Mesodermal cell (in vitro differentiated cells): ENCODE measurements at regions not wholly inside any gene's neighbourhood (a gene's known extent, or its start where the extent isn't known, plus 50 kb on each side); places are given as distances from the start of the nearest gene placed in this dataset.

Experiments used
- H3K27ac ChIP-seq: 2 replicates; pipeline ENCODE4 v1.7.0; 2013; ENCODE audit warnings: mild to moderate bottlenecking, low read depth, low read length, moderate library complexity; ENCODE audit not compliant: severe bottlenecking
- H3K36me3 ChIP-seq: 2 replicates; pipeline ENCODE4 v1.7.1; 2013; ENCODE audit warnings: mild to moderate bottlenecking, low read length, moderate library complexity; ENCODE audit not compliant: control insufficient read depth, insufficient read depth
- H3K4me1 ChIP-seq: one replicate; pipeline ENCODE4 v1.7.1; 2013; ENCODE audit warnings: mild to moderate bottlenecking, low read length; ENCODE audit not compliant: insufficient read depth, control insufficient read depth, poor library complexity, severe bottlenecking
- H3K4me3 ChIP-seq: 2 replicates; pipeline ENCODE4 v1.7.0; 2013; ENCODE audit warnings: low read length, control low read depth, mild to moderate bottlenecking; ENCODE audit not compliant: insufficient read depth, poor library complexity, severe bottlenecking; ENCODE audit errors: extremely low read depth
- H3K9me3 ChIP-seq: 2 replicates; pipeline ENCODE4 v1.7.1; 2013; ENCODE audit warnings: mild to moderate bottlenecking, low read length, moderate library complexity; ENCODE audit not compliant: control insufficient read depth
- WGBS, 2 experiments: methylation state at CpG; one replicate each; pipeline ENCODE4 v1.1.5; 2013; ENCODE audit warnings: missing lambda C conversion rate in 2 of 2; ENCODE audit not compliant: insufficient coverage in 2 of 2; 5-methylcytosine and 5-hydroxymethylcytosine counted together

DNA sequence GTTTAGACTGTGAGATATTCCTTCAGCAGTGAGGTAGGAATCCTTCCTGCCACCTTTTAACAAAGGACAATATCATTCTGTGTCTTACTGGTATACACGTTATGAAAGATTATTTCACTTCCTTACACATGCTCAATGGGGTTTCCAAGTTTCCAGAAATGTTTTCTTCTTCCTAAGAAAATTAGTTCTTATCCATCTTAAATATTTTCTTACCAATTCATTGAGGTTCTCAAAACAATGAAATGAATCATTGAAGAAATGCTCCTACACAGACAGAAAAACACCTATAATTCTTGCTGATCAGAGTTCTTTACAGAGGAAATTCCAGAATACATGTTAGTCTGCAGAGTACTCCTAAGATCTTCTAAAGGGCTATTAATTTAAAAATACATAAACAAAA is 51.4 kb upstream of the SEC61G start:
- Histone ChIP-seq H3K4me1 (peaks cover 9% of the 10 kb centered on the region), H3K36me3 (no peaks in the 10 kb centered on the region), H3K4me3 (no peak overlapping the region), H3K9me3 (no peaks in the 10 kb centered on the region), H3K27ac (no peak overlapping the region)
- WGBS, 2 experiments = 83 to 100% methylated on average over 1 of the region's 1 CpG

DNA sequence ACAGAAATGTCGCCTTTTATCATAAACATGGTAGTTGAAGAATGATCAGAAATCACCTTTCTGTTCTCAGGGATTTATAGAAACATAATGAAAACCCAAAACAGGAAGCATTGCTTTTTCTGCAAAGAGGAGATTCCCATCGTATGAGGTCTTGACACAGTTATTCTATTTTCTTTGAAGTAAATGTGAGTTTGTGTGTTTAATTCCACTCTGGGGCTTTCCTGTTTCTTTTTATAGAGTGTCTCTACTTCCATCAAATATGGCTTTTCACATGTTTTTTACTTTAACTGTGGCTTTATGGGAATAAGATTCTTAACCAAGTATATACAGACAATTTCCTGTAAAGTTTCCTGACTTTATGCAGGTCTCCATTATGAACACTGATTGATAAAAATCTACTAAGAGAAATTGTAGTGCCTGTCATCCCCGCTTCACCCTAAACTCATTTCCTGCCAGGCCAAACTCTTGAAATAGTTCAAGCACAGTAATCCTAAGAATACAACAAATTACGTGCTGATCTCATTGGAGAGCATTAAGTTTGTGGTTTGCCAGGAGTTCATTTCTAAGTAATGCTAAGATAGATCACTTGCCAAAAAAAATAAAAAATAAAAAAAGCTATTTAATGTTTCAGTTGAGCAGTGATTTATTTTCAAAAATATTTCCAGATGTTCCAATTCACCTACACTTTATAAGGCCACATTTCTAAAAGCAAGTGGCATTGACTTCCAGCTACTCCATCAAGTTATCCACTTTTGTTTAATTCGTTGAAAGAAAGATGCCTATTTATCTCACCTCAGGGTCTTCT is 52.2 kb upstream of the SEC61G start:
- Histone ChIP-seq H3K27ac (no peak overlapping the region), H3K9me3 (no peaks in the 10 kb centered on the region), H3K36me3 (no peaks in the 10 kb centered on the region), H3K4me1 (peaks cover 9% of the 10 kb centered on the region), H3K4me3 (no peak overlapping the region)
- WGBS, 2 experiments = 91% methylated on average over 1 of the region's 5 CpGs; no CpG with 5 or more reads in 1 of the 2 experiments

DNA sequence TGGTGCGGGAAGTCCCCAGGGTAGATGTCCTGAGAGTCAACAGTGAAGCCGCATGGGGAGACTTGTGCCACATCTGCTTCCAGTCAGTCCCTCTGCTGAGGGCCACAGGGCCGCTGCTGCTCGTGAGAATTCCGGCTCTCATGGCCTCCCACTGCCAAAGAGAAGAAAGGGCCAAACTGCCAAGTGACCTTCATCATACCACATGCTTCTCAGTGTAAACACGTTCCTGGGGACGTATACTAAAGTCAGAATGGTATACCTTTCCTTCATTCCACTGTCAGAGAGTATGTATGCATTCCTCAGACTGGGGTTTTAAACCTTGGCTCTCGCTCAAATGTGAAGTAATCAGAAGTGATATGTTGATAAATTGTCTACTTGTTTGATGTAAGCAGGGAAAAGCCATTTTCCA is 52.8 kb upstream of the SEC61G start:
- Histone ChIP-seq H3K4me3 (no peak overlapping the region), H3K9me3 (no peaks in the 10 kb centered on the region), H3K27ac (no peak overlapping the region), H3K4me1 (peaks cover 9% of the 10 kb centered on the region), H3K36me3 (no peaks in the 10 kb centered on the region)
- WGBS, 2 experiments = 92 to 97% methylated on average over 2 to 5 of the region's 8 CpGs

DNA sequence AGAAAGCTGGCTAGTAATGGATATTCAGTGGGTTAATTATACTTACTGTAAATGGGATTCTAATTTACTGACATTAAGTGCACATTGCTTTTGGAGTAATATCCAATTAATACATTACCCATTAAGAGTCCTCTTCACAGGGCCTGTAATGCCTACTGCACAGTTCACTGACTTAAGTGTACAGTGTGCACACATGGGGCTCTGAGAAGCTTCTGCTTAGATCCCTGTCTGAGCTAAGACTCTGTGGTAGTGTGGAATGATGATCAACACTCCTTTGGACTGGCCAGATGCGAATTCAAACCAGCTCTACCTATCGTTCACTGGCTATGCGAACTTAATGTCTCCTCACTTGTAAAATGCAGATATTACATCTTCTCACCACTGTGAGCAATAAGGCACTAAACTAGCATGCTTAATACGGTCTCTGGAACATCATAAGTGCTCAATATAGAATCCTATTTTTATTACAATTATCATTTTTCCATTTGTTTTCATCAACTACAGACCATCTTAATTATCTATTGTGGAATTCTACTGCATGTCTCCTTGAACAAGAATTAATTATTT is 53.8 kb upstream of the SEC61G start:
- 95 to 100% methylated on average over 4 of the region's 4 CpGs for WGBS, 2 experiments
- Histone ChIP-seq H3K36me3 (no peaks in the 10 kb centered on the region), H3K4me3 (no peak overlapping the region), H3K9me3 (no peaks in the 10 kb centered on the region), H3K4me1 (peaks cover 9% of the 10 kb centered on the region), H3K27ac (no peak overlapping the region)

GRCh38 chr7:54813398-54813797 is 54.4 kb upstream of the SEC61G start:
- Histone ChIP-seq H3K27ac (no peak overlapping the region), H3K36me3 (no peaks in the 10 kb centered on the region), H3K9me3 (no peaks in the 10 kb centered on the region), H3K4me3 (no peak overlapping the region), H3K4me1 (peaks cover 9% of the 10 kb centered on the region)
- WGBS, 2 experiments = 94 to 96% methylated on average over 5 to 6 of the region's 6 CpGs

DNA sequence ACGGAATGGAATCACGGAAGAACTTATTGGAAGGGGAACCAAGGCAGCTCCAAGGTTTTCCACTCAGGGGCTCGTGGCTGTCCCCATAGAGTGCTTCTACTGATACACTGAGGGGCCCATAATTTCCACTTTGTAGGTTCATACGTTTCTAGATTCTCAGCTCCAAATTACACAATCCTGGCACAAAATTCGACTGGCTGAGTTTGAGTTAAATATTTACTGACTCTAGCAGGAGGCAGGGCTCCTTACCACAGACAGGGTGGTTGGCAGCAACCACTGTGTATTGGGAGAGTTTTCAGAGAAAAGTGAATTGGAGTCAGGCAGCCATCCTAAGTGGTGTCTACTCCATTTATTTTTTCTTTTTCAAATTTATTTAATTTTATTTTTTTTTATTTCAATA is 55.4 kb upstream of the SEC61G start:
- Histone ChIP-seq H3K9me3 (no peaks in the 10 kb centered on the region), H3K4me3 (no peak overlapping the region), H3K4me1 (peaks cover 9% of the 10 kb centered on the region), H3K27ac (no peak overlapping the region), H3K36me3 (no peaks in the 10 kb centered on the region)
- 86 to 100% methylated on average over 3 of the region's 5 CpGs for WGBS, 2 experiments

DNA sequence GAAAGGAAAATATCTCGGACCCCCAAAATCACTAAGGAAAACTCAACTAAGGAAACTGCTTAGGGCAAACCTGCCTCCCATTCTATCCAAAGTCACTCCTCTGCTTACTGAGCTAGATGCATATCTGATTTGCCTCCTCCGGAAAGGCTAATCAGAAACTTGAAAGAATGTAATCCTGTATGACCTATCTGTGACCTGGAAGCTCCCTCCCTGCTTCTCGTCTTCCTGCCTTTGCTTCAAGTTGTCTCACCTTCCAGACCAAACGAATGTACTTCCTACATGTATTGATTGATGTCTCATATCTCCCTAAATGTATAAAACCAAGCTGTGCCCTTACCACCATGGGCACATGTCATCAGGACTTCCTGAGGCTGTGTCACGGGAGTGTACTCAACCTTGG is 58.1 kb upstream of the SEC61G start:
- 78 to 80% methylated on average over 4 to 5 of the region's 5 CpGs for WGBS, 2 experiments

DNA sequence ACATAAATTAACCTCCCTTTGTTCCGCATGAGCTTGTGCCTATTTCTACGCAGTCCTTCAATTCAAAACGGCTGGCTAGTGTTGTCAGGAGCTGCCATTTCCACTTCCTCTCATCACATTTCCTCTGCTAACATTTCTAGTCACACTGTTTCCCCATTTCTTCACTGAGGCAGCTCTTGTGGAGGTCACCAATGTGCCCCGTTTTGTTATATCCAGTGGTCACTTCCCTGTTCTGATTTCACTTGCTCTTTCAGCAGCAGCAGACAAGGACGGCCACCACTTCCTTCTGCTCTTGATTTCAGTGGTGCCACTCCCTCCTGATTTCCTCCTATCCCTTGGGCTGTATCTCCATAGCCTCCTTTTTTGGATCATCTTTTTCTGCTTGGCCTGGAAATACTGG is 64.8 kb upstream of the SEC61G start:
- 77 to 81% methylated on average over 5 of the region's 5 CpGs for WGBS, 2 experiments
- Histone ChIP-seq H3K27ac (no peak overlapping the region), H3K9me3 (no peaks in the 10 kb centered on the region), H3K4me3 (no peak overlapping the region), H3K36me3 (no peaks in the 10 kb centered on the region), H3K4me1 (no peaks in the 10 kb centered on the region)

More for the DNA sequence above, 58.1 kb upstream of the SEC61G start:
- Histone ChIP-seq H3K4me1 (no peaks in the 10 kb centered on the region), H3K36me3 (no peaks in the 10 kb centered on the region), H3K4me3 (no peak overlapping the region), H3K27ac (no peak overlapping the region), H3K9me3 (no peaks in the 10 kb centered on the region)

GRCh38 chr7:54824655-54825054 is 65.6 kb upstream of the SEC61G start:
- H3K27ac ChIP-seq = no peak overlapping the region
- H3K36me3 ChIP-seq = no peaks in the 10 kb centered on the region
- H3K4me1 ChIP-seq = no peaks in the 10 kb centered on the region
- no peaks in the 10 kb centered on the region for H3K9me3 ChIP-seq
- WGBS, 2 experiments = 50 to 73% methylated on average over 1 of the region's 1 CpG
- H3K4me3 ChIP-seq = no peak overlapping the region

DNA sequence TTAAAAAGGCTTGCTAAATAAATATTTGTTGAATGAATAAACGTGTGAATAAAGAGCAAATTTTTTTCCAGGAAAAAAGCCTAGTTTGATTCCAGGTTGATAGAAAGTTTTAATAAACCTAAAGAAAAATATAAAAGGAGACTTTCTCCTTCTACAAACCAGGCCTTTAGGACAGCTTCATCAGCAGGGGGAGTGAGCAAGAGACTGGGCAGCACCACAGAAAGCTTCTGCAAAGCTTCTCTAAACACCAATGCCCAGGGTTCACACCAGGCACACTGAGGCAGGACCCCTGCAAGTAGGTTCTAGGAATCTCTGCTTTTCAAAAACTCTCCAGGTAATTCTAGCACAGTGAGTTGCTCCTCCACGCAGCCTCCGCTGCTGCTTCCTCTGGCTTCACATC is 66.4 kb upstream of the SEC61G start:
- Histone ChIP-seq H3K4me1 (no peaks in the 10 kb centered on the region), H3K4me3 (no peak overlapping the region), H3K36me3 (no peaks in the 10 kb centered on the region), H3K9me3 (no peaks in the 10 kb centered on the region), H3K27ac (no peak overlapping the region)
- 94 to 100% methylated on average over 2 to 3 of the region's 3 CpGs for WGBS, 2 experiments

DNA sequence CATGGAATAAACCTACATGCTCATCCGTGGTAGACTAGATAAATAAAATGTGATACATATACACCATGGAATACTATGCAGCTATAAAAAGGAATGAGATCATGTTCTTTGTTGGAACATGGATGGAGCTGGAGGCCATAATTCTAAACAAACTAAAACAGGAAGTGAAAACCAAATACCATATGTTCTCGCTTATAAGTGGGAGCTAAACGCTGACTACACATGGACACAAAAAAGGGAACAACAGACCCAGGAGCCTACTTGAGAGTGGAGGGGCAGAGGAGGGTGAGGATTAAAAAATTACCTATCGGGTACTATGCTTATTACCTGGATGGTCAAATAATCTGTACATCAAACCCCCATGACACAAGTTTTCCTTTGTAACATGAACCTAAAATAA is 68.7 kb upstream of the SEC61G start:
- Histone ChIP-seq H3K27ac (no peak overlapping the region), H3K4me1 (no peaks in the 10 kb centered on the region), H3K9me3 (no peaks in the 10 kb centered on the region), H3K36me3 (no peaks in the 10 kb centered on the region), H3K4me3 (no peak overlapping the region)
- 100% methylated on average over 2 of the region's 4 CpGs; no CpG with 5 or more reads in 1 of the 2 experiments for WGBS, 2 experiments
